ENCODE measurements at regions not wholly inside any gene's neighbourhood (a gene's known extent, or its start where the extent isn't known, plus 50 kb on each side); places are given as distances from the start of the nearest gene placed in this dataset.
"Not testable (repeated sequence)": the region's sequence is repeated elsewhere in the genome, so short reads cannot be mapped to it uniquely, and the experiment has no call there.

GRCh38 chr2:7557376-7557775 is 640.2 kb downstream of the RNF144A start:
- no peak for DNase-seq

- DNase-seq = no peak
Measured at GRCh38 chr2:7559791-7560190, 642.6 kb downstream of the RNF144A start.

- DNase-seq = no peak
Measured at GRCh38 chr2:7566382-7566881, 649.2 kb downstream of the RNF144A start.

GRCh38 chr2:7567116-7567515 is 649.9 kb downstream of the RNF144A start:
- DNase-seq = not testable (repeated sequence)

GRCh38 chr2:7567646-7568045 is 650.4 kb downstream of the RNF144A start:
- peak; percentile 56 to 62 for DNase-seq

- DNase-seq = no peak
Measured at GRCh38 chr2:7570247-7570646, 653.0 kb downstream of the RNF144A start.

- DNase-seq = no peak
Measured at GRCh38 chr2:7571701-7572100, 654.5 kb downstream of the RNF144A start.

GRCh38 chr2:7572450-7572849 is 655.2 kb downstream of the RNF144A start:
- DNase-seq = peak; percentile 41 to 44

- DNase-seq = no peak
Measured at GRCh38 chr2:7573166-7573825, 656.1 kb downstream of the RNF144A start.

- no peak for DNase-seq
Measured at GRCh38 chr2:7574385-7574784, 657.2 kb downstream of the RNF144A start.

GRCh38 chr2:7577769-7578168 is 660.6 kb downstream of the RNF144A start:
- DNase-seq = no peak

GRCh38 chr2:7584017-7584416 is 666.8 kb downstream of the RNF144A start:
- DNase-seq = no peak

GRCh38 chr2:7586898-7587297 is 669.7 kb downstream of the RNF144A start:
- no peak for DNase-seq

- DNase-seq = no peak
Measured at GRCh38 chr2:7588295-7588694, 671.1 kb downstream of the RNF144A start.

- no peak for DNase-seq
Measured at GRCh38 chr2:7592618-7593140, 675.5 kb downstream of the RNF144A start.

- no peak for DNase-seq
Measured at GRCh38 chr2:7593360-7593759, 676.1 kb downstream of the RNF144A start.

- no peak for DNase-seq
Measured at GRCh38 chr2:7594211-7594610, 677.0 kb downstream of the RNF144A start.

- DNase-seq = no peak
Measured at GRCh38 chr2:7595206-7595605, 678.0 kb downstream of the RNF144A start.

- no peak for DNase-seq
Measured at GRCh38 chr2:7598402-7598801, 681.2 kb downstream of the RNF144A start.

- no peak for DNase-seq
Measured at GRCh38 chr2:7599462-7600258, 682.4 kb downstream of the RNF144A start.

- DNase-seq = no peak
Measured at GRCh38 chr2:7601990-7602389, 684.8 kb downstream of the RNF144A start.

- DNase-seq = no peak
Measured at GRCh38 chr2:7604456-7604855, 687.2 kb downstream of the RNF144A start.

GRCh38 chr2:7607441-7608173 is 690.4 kb downstream of the RNF144A start:
- DNase-seq = no peak

All from activated CD4-positive, alpha-beta T cell treated with anti-CD3 and anti-CD28 coated beads, Interleukin-2, amount 50 U/mL, for 48 hours (primary cell).